WTC11 (cell line): ENCODE measurements at regions not wholly inside any gene's neighbourhood (a gene's known extent, or its start where the extent isn't known, plus 50 kb on each side); places are given as distances from the start of the nearest gene placed in this dataset.

Source experiments
- ATAC-seq: fragments of 200-7000 bp; cut with Tn5 transposase; 2 replicates; pipeline ENCODE4 v1.10.0; 2021; ENCODE audit warnings: mild to moderate bottlenecking, moderate library complexity
- CTCF ChIA-PET: fragments of 300-600 bp; sonication (Branson Sonifier 250); formaldehyde crosslinking; loops from one replicate; lab custom pipeline; 2021; ENCODE audit warnings: antibody characterized with exemption; lab: Charles Lee
- POLR2A ChIA-PET: fragments of 350-600 bp; sonication (Branson Sonifier 250); formaldehyde crosslinking; loops from one replicate; lab custom pipeline; 2021; ENCODE audit warnings: antibody characterized with exemption; lab: Charles Lee
- DNase-seq: peaks from one replicate; pipeline ENCODE4 v3.0.0; 2021; ENCODE audit warnings: low spot score
- H3K27ac Mint-ChIP-seq: 2 replicates; pipeline ENCODE4 v1.8.0; 2021; ENCODE audit warnings: mixed read lengths
- H3K27me3 Mint-ChIP-seq: 2 replicates; pipeline ENCODE4 v1.8.0; 2021; ENCODE audit warnings: low read depth, mild to moderate bottlenecking, moderate library complexity, mixed read lengths
- H3K36me3 Mint-ChIP-seq: 2 replicates; pipeline ENCODE4 v1.8.0; 2021; ENCODE audit warnings: mixed read lengths
- H3K4me1 Mint-ChIP-seq: 2 replicates; pipeline ENCODE4 v1.8.0; 2022; ENCODE audit warnings: mixed read lengths
- H3K4me3 Mint-ChIP-seq: 2 replicates; pipeline ENCODE4 v1.8.0; 2021; ENCODE audit warnings: mild to moderate bottlenecking, moderate library complexity, mixed read lengths
- H3K9me3 Mint-ChIP-seq: 2 replicates; pipeline ENCODE4 v1.8.0; 2021; ENCODE audit warnings: mixed read lengths
- EMX1 ChIP-seq: fragments of 250-450 bp; sonication (Bioruptor Pico); IDR thresholded peaks from 2 replicates; pipeline ENCODE4 v1.8.0; 2021; ENCODE audit warnings: mild to moderate bottlenecking
- ESRRA ChIP-seq: sonication (generic); formaldehyde crosslinking; IDR thresholded peaks from 2 replicates; pipeline ENCODE4 v1.8.1; 2022; ENCODE audit warnings: mild to moderate bottlenecking, missing genetic modification reagents, borderline replicate concordance
- GTF2I ChIP-seq: fragments of 250-450 bp; sonication (Bioruptor Pico); conservative IDR thresholded peaks from 2 replicates; pipeline ENCODE4 v1.4.0; 2021; ENCODE audit warnings: mild to moderate bottlenecking
- HMGA2 ChIP-seq: fragments of 250-450 bp; sonication (Bioruptor Pico); IDR thresholded peaks from 2 replicates; pipeline ENCODE4 v1.4.0; 2021; ENCODE audit warnings: mild to moderate bottlenecking, moderate library complexity
- NR2C2 ChIP-seq: sonication (generic); formaldehyde crosslinking; IDR thresholded peaks from 2 replicates; pipeline ENCODE4 v1.8.0; 2022; ENCODE audit warnings: mild to moderate bottlenecking, missing genetic modification reagents
- RELA ChIP-seq: sonication (generic); formaldehyde crosslinking; IDR thresholded peaks from 2 replicates; pipeline ENCODE4 v1.8.1; 2022; ENCODE audit warnings: missing genetic modification reagents, mild to moderate bottlenecking, borderline replicate concordance
- SMAD4 ChIP-seq: sonication (generic); formaldehyde crosslinking; IDR thresholded peaks from 2 replicates; pipeline ENCODE4 v1.8.0; 2022; ENCODE audit warnings: mild to moderate bottlenecking, missing genetic modification reagents
- SP1 ChIP-seq: sonication (generic); formaldehyde crosslinking; conservative IDR thresholded peaks from 2 replicates; pipeline ENCODE4 v1.8.1; 2022; ENCODE audit warnings: missing genetic modification reagents
- TP53 ChIP-seq: sonication (generic); formaldehyde crosslinking; IDR thresholded peaks from 2 replicates; pipeline ENCODE4 v1.8.1; 2023; ENCODE audit warnings: mild to moderate bottlenecking, missing genetic modification reagents
- ZNF219 ChIP-seq: sonication (generic); formaldehyde crosslinking; IDR thresholded peaks from 2 replicates; pipeline ENCODE4 v1.8.0; 2023; ENCODE audit warnings: missing genetic modification reagents, mild to moderate bottlenecking, borderline replicate concordance
- ZNF671 ChIP-seq: fragments of 250-450 bp; sonication (Bioruptor Pico); IDR thresholded peaks from 2 replicates; pipeline ENCODE4 v1.8.0; 2021; ENCODE audit warnings: mild to moderate bottlenecking
- TF ChIP-seq, protein P1 (sequence below): sonication (generic); formaldehyde crosslinking; IDR thresholded peaks from 2 replicates; pipeline ENCODE4 v1.8.1; 2022; ENCODE audit warnings: low read depth, mild to moderate bottlenecking, moderate library complexity, missing genetic modification reagents, borderline replicate concordance
- TF ChIP-seq, protein P2 (sequence below): fragments of 250-450 bp; sonication (Bioruptor Pico); IDR thresholded peaks from 2 replicates; pipeline ENCODE4 v1.9.0; 2021; ENCODE audit warnings: mild to moderate bottlenecking, borderline replicate concordance
- TF ChIP-seq, protein P3 (sequence below): sonication (generic); formaldehyde crosslinking; IDR thresholded peaks from 2 replicates; pipeline ENCODE4 v1.8.1; 2022; ENCODE audit warnings: missing genetic modification reagents, borderline replicate concordance
- TF ChIP-seq, protein P4 (sequence below): sonication (generic); formaldehyde crosslinking; conservative IDR thresholded peaks from 2 replicates; pipeline ENCODE4 v1.8.1; 2023; ENCODE audit warnings: mild to moderate bottlenecking, low read depth, missing genetic modification reagents, moderate library complexity

DNA sequence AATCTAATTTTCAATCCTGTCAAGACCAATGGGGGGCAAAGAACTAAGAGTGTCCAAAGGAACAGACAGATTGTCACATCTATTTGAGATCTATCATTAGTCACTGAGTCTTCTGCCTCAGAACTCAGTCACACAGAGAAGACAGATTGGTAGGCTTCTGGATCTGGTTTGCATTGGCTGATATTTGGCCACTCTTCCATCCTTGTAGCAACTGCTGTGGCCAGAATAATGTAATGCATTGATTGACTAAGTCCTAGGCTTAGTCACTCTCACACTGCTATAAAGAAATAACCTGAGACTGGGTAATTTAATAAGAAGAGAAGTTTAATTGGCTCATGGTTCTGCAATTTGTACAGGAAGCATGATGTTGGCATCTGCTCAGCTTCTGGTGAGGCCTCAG lies 458.5 kb downstream of the ACTL7B start (continued):
- TF ChIP-seq, protein P1, sequence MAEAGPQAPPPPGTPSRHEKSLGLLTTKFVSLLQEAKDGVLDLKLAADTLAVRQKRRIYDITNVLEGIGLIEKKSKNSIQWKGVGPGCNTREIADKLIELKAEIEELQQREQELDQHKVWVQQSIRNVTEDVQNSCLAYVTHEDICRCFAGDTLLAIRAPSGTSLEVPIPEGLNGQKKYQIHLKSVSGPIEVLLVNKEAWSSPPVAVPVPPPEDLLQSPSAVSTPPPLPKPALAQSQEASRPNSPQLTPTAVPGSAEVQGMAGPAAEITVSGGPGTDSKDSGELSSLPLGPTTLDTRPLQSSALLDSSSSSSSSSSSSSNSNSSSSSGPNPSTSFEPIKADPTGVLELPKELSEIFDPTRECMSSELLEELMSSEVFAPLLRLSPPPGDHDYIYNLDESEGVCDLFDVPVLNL (CRISPR knock-in tag) = no peak

DNA sequence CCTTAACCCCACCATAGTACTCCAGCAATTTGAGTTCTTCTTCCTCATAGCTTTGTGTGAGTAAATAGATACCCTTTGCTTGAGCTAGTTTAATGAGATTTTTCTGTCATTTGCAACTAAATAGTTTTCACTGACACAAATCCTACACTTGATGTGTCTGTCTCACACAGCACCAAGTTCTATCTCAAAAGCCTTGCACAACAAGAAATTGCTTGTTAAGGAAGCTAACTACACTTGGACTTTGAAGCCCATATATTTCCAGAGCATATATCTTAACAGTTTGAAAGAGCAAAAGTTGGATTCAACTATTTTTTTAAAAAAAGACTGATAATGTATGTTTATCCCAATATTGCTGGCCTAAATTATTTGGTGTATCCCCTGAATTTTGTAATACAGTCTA lies 459.2 kb downstream of the ACTL7B start:
- ChIA-PET POLR2A (no interaction called here), CTCF (interaction anchor here (1.2 kb wide), 1 partner anchor 16 kb away, joined by 3 read pairs; no protein-coding TSS in a partner anchor)
- Mint-ChIP-seq H3K4me3 (no peak overlapping the region), H3K27me3 (no peaks in the 10 kb centered on the region; the same call in 1 of the 2 replicates), H3K4me1 (0 out of 2 replicates have a peak, but pooled peaks cover 4% of the 10 kb centered on the region), H3K9me3 (peaks cover 11% of the 10 kb centered on the region), H3K27ac (no peak overlapping the region), H3K36me3 (peaks cover 4% of the 10 kb centered on the region; the same call in 1 of the 2 replicates)
- ATAC-seq (no peak), DNase-seq (no peak)
- TF ChIP-seq, protein P2, sequence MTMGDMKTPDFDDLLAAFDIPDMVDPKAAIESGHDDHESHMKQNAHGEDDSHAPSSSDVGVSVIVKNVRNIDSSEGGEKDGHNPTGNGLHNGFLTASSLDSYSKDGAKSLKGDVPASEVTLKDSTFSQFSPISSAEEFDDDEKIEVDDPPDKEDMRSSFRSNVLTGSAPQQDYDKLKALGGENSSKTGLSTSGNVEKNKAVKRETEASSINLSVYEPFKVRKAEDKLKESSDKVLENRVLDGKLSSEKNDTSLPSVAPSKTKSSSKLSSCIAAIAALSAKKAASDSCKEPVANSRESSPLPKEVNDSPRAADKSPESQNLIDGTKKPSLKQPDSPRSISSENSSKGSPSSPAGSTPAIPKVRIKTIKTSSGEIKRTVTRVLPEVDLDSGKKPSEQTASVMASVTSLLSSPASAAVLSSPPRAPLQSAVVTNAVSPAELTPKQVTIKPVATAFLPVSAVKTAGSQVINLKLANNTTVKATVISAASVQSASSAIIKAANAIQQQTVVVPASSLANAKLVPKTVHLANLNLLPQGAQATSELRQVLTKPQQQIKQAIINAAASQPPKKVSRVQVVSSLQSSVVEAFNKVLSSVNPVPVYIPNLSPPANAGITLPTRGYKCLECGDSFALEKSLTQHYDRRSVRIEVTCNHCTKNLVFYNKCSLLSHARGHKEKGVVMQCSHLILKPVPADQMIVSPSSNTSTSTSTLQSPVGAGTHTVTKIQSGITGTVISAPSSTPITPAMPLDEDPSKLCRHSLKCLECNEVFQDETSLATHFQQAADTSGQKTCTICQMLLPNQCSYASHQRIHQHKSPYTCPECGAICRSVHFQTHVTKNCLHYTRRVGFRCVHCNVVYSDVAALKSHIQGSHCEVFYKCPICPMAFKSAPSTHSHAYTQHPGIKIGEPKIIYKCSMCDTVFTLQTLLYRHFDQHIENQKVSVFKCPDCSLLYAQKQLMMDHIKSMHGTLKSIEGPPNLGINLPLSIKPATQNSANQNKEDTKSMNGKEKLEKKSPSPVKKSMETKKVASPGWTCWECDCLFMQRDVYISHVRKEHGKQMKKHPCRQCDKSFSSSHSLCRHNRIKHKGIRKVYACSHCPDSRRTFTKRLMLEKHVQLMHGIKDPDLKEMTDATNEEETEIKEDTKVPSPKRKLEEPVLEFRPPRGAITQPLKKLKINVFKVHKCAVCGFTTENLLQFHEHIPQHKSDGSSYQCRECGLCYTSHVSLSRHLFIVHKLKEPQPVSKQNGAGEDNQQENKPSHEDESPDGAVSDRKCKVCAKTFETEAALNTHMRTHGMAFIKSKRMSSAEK (CRISPR knock-in tag) = no peak
- no peak for TF ChIP-seq SMAD4 (CRISPR knock-in tag)
- no peak for TF ChIP-seq NR2C2
- TF ChIP-seq ZNF219 (CRISPR knock-in tag) = no peak
- no peak for TF ChIP-seq HMGA2 (CRISPR knock-in tag)
- TF ChIP-seq, protein P3, sequence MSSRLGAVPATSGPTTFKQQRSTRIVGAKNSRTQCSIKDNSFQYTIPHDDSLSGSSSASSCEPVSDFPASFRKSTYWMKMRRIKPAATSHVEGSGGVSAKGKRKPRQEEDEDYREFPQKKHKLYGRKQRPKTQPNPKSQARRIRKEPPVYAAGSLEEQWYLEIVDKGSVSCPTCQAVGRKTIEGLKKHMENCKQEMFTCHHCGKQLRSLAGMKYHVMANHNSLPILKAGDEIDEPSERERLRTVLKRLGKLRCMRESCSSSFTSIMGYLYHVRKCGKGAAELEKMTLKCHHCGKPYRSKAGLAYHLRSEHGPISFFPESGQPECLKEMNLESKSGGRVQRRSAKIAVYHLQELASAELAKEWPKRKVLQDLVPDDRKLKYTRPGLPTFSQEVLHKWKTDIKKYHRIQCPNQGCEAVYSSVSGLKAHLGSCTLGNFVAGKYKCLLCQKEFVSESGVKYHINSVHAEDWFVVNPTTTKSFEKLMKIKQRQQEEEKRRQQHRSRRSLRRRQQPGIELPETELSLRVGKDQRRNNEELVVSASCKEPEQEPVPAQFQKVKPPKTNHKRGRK (CRISPR knock-in tag) = no peak
- TF ChIP-seq ESRRA = no peak
- TF ChIP-seq ZNF671 (CRISPR knock-in tag) = no peak
- no peak for TF ChIP-seq SP1
- TF ChIP-seq EMX1 (CRISPR knock-in tag) = no peak
- no peak for TF ChIP-seq TP53
- TF ChIP-seq, protein P4, sequence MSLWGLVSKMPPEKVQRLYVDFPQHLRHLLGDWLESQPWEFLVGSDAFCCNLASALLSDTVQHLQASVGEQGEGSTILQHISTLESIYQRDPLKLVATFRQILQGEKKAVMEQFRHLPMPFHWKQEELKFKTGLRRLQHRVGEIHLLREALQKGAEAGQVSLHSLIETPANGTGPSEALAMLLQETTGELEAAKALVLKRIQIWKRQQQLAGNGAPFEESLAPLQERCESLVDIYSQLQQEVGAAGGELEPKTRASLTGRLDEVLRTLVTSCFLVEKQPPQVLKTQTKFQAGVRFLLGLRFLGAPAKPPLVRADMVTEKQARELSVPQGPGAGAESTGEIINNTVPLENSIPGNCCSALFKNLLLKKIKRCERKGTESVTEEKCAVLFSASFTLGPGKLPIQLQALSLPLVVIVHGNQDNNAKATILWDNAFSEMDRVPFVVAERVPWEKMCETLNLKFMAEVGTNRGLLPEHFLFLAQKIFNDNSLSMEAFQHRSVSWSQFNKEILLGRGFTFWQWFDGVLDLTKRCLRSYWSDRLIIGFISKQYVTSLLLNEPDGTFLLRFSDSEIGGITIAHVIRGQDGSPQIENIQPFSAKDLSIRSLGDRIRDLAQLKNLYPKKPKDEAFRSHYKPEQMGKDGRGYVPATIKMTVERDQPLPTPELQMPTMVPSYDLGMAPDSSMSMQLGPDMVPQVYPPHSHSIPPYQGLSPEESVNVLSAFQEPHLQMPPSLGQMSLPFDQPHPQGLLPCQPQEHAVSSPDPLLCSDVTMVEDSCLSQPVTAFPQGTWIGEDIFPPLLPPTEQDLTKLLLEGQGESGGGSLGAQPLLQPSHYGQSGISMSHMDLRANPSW (CRISPR knock-in tag) = no peak
- TF ChIP-seq GTF2I = no peak
- TF ChIP-seq RELA (CRISPR knock-in tag) = no peak

DNA sequence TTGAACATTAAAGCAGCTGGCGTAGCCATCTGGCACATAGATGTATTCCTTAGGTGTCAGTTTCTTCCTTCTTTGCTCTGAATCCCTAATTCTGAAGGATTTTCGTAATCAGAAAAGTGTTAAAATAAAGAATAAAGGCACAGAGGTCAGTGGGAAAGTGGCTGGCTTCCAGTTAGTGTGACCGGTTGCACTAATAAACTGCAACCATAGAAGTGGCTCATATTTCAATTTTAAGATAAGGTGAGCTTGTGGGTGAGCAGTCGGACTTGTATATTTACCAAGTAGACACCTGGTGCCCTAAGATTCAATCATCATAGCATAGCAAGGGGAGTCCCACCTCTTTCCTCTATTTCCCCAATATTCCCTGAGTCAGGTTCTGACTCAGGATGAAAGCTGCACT lies 459.6 kb downstream of the ACTL7B start:
- Mint-ChIP-seq H3K4me3 (no peak overlapping the region), H3K27me3 (no peaks in the 10 kb centered on the region; the same call in 1 of the 2 replicates), H3K27ac (no peak overlapping the region), H3K4me1 (0 out of 2 replicates have a peak, but pooled peaks cover 4% of the 10 kb centered on the region), H3K36me3 (peaks cover 4% of the 10 kb centered on the region; the same call in 1 of the 2 replicates), H3K9me3 (peaks cover 11% of the 10 kb centered on the region)
- ChIA-PET POLR2A (no interaction called here), CTCF (interaction anchor here (1.2 kb wide), 1 partner anchor 16 kb away, joined by 3 read pairs; no protein-coding TSS in a partner anchor)
- ATAC-seq (no peak), DNase-seq (no peak)
- TF ChIP-seq RELA (CRISPR knock-in tag) = no peak
